ENCODE measurements at regions not wholly inside any gene's neighbourhood (a gene's known extent, or its start where the extent isn't known, plus 50 kb on each side); places are given as distances from the start of the nearest gene placed in this dataset.

DNA sequence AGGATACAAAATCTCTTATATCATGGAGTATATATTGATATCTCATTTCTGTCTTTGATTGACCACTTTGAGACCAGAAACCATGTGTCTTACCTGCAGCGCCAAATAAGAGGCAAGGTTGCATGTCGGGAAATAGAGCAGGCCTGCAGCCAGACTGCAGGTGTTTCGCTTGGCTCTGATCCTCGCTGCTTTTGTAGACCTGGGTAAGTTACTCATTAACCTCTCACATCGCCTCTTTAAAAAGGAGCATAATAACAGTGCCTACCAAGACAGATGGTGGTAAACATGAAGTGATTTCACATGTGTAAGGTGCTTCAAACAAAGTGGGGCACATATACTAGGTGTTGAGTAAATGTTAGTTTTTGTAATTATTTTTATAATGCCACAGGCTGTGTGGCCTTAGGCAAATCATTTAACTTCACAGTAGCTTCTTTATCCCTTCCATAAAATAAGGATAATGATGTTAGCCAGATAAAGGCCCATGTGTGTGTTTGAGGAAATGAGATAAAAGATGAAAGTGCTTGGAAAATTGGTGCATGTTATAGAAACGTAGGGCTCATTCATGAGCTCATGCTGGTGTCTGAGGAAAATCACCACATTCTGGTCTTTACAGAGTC, 248.8 kb upstream of the MAP3K7 start:
- no peak overlapping the region for H3K27ac ChIP-seq
- ChIA-PET POLR2A (ENCODE audit: low non-redundant PET) (no interaction called here), CTCF (no interaction called here)
- TF ChIP-seq, protein P1, sequence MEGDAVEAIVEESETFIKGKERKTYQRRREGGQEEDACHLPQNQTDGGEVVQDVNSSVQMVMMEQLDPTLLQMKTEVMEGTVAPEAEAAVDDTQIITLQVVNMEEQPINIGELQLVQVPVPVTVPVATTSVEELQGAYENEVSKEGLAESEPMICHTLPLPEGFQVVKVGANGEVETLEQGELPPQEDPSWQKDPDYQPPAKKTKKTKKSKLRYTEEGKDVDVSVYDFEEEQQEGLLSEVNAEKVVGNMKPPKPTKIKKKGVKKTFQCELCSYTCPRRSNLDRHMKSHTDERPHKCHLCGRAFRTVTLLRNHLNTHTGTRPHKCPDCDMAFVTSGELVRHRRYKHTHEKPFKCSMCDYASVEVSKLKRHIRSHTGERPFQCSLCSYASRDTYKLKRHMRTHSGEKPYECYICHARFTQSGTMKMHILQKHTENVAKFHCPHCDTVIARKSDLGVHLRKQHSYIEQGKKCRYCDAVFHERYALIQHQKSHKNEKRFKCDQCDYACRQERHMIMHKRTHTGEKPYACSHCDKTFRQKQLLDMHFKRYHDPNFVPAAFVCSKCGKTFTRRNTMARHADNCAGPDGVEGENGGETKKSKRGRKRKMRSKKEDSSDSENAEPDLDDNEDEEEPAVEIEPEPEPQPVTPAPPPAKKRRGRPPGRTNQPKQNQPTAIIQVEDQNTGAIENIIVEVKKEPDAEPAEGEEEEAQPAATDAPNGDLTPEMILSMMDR (conservative IDR thresholded peaks at IDR 0.05; ENCODE audit: low read depth) = no peak
- DNase-seq (ENCODE audit: low spot score) = no peak

DNA sequence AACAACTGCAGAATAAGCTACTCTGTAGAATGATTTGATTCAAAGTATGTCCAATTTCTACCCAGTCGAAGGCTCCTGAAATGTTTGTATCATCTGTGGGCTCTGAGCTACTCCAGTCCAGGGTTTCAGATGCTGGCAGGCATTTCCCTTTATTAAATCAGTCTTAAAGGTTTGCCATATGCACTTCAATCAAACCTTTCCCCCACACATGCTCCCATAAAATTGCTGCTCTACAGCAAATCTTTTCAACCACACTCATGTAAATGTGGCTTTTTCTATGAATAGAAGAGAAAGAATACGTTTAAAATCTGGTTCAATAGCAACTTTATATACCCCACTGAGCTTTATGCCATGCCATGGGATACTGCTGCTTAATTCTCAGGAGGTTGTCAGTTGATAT, 242.4 kb upstream of the MAP3K7 start:
- DNase-seq (ENCODE audit: low spot score) = no peak
- ChIA-PET POLR2A (ENCODE audit: low non-redundant PET) (no interaction called here), CTCF (interaction anchor here (0.6 kb wide), 1 partner anchor 196 kb away, joined by 4 read pairs; no protein-coding TSS in a partner anchor)
- TF ChIP-seq, protein P1 (conservative IDR thresholded peaks at IDR 0.05; ENCODE audit: low read depth) = no peak
- H3K27ac ChIP-seq = no peak overlapping the region

DNA sequence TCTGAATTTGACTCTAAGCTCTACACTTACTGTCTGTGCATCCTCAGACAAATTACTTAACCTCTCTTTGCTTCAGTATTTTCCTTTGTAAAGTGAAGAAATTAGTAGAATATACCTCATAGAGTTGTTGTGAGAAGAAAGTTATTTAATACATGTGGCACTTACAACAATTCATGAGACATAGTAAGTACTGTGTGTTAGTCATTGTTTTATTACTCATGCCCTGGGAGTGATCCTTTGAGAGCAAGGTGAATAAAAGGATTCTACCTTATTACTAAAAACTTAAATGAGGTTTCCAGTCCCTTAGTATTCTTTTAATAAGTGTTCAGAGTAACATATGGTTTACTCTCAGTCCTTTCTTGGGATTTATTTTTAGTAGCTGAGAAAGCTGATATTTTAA, 233.6 kb upstream of the MAP3K7 start:
- CTCF ChIA-PET = no interaction called here
- POLR2A ChIA-PET (ENCODE audit: low non-redundant PET) = no interaction called here

DNA sequence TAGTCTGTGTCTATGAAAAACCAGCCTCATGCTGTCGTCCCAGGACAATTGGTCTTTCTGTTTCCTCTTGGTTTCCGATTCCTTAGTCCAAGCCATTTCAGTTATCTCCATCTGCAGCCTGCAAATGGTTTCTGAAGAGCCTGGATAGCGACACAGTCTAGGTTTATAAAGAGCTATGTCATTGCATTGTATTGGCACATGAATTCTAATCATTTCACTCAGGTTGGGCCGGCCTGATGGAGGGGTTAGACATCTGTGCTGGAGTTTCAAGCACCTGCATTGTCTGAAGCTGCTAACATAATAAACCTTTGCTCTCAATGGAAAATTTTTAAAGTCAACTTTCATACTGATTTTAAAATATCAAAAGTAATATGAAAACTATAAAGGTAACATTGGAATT, 232.6 kb upstream of the MAP3K7 start:
- ChIA-PET CTCF (no interaction called here), POLR2A (ENCODE audit: low non-redundant PET) (no interaction called here)
- DNase-seq (ENCODE audit: low spot score) = no peak
- no peak overlapping the region for H3K27ac ChIP-seq
- TF ChIP-seq, protein P1 (conservative IDR thresholded peaks at IDR 0.05; ENCODE audit: low read depth) = no peak

More for the DNA sequence above, 233.6 kb upstream of the MAP3K7 start:
- no peak overlapping the region for H3K27ac ChIP-seq
- TF ChIP-seq, protein P1 (conservative IDR thresholded peaks at IDR 0.05; ENCODE audit: low read depth) = no peak
- peak; percentile 20 for DNase-seq (ENCODE audit: low spot score)

DNA sequence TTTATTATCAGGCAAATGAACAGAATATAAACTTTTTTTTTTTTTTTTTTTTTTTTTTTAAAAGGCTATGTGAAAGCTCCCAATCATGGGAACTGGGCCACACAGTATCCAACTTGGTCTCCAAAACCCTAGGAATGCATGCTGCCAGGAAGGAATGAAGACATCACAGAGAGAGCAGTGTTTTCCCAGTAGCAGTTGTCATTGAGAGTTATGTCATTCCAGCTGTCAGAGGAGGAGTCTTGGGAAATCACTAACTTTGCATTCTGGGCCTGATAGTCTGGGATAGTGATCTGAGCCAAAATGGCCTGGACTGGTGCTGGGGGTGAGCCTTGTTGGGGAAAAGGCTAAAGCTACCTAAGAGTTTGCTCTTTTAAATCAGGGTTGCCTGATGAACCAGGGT, 231.3 kb upstream of the MAP3K7 start:
- no peak for DNase-seq (ENCODE audit: low spot score)
- CTCF ChIA-PET = no interaction called here

DNA sequence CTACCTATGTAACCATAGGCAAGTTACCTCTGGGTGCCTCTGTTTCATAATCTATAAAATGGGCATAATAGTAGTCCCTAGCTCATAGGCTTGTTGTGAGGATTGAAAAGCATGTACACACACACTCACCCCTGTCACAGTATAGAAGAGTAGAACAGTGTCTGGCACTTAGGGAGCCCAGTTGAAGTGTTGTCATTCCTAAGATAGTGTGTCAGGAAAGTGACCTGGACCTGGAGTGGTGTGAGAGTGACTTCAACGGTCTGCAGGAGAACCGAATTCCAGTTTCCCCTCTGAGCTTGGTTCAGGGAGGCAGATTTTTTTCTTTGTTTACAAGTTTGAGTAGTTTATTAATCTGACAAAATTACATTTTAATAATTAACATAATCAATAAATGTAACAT, 229.9 kb upstream of the MAP3K7 start:
- DNase-seq (ENCODE audit: low spot score) = no peak
- ChIA-PET CTCF (interaction anchor here (0.6 kb wide), 1 partner anchor 37 kb away, joined by 3 read pairs; no protein-coding TSS in a partner anchor), POLR2A (ENCODE audit: low non-redundant PET) (no interaction called here)
- TF ChIP-seq, protein P1 (conservative IDR thresholded peaks at IDR 0.05; ENCODE audit: low read depth) = no peak
- H3K27ac ChIP-seq = no peak overlapping the region

More for the DNA sequence above, 231.3 kb upstream of the MAP3K7 start:
- no peak overlapping the region for H3K27ac ChIP-seq
- TF ChIP-seq, protein P1 (conservative IDR thresholded peaks at IDR 0.05; ENCODE audit: low read depth) = no peak
- POLR2A ChIA-PET (ENCODE audit: low non-redundant PET) = no interaction called here
